ENCODE measurements at regions not wholly inside any gene's neighbourhood (a gene's known extent, or its start where the extent isn't known, plus 50 kb on each side); places are given as distances from the start of the nearest gene placed in this dataset.

DNA sequence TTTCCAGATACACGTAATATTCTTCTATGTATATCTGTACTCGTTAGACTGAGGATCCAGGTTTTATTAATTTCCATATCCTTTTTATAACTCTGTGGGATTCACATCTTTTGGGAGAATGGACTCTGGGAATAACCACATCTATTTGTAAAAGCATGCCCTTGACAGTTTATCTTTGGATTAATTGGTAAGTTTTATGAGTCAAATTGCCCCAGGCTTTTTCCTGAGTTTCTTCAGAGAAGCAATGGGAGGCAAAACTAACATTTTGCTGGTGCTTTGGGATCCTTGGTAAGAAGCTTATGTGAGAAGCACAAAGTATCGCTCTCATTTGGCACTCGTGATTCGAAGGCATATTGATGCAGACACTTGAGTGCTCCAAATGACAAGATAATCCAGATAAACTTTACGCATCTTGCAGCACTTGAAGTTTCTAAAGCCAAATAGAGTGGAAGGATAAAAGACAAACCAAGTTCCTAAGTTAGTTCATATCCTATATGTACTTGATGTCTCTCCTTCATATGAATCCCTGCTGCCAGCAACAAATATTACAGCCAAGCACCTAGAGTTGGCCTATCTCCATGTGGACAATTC is 324.7 kb downstream of the TLE4 start:
- DNase-seq (ENCODE audit: low spot score): no peak
- no peak overlapping the region for H3K9ac ChIP-seq (ENCODE audit: insufficient read depth, low read depth, low read length)
- FAIRE-seq: no peak
- ATAC-seq: no peak
- H3K4me2 ChIP-seq (ENCODE audit: low read depth, low read length): no peak overlapping the region
- ChIA-PET POLR2A (no interaction called here), CTCF (ENCODE audit: low intra/inter-chr PET ratio, low total read pairs) (no interaction called here)
- intact Hi-C loops (cut with micrococcal nuclease; ENCODE audit: unreplicated experiment): no loop called here
- H3K4me1 ChIP-seq (ENCODE audit: insufficient read depth, low read length): no peaks in the 10 kb centered on the region
- no peak overlapping the region for H3K4me3 ChIP-seq (replicated peaks in 1 of 3; ENCODE audit: insufficient read depth in 1 of 3, low read depth in 2 of 3, low read length in 3 of 3)
- in situ Hi-C loops (cut with HindIII; ENCODE audit: extremely low pct_ligation_motif_present, low pct_unique_long_range_greater_than_20kb): no loop called here
- TF ChIP-seq AHR (CRISPR knock-in tag; IDR thresholded peaks at IDR 0.05) (no peak), ZNF746 (CRISPR knock-in tag; IDR thresholded peaks at IDR 0.05) (no peak), ZNF263 (CRISPR knock-in tag; IDR thresholded peaks at IDR 0.05) (no peak), ZNF30 (CRISPR knock-in tag; IDR thresholded peaks at IDR 0.05) (no peak), NFYB (CRISPR knock-in tag; IDR thresholded peaks at IDR 0.05) (no peak), ZEB1 (IDR thresholded peaks at IDR 0.05; ENCODE audit: insufficient replicate concordance, low read depth) (no peak), ZNF768 (CRISPR knock-in tag; IDR thresholded peaks at IDR 0.05) (no peak), EHMT2 (IDR thresholded peaks at IDR 0.05; ENCODE audit: borderline replicate concordance, low read depth, low read length) (no peak), PITX1 (CRISPR knock-in tag; IDR thresholded peaks at IDR 0.05) (no peak), ZNF138 (CRISPR knock-in tag; IDR thresholded peaks at IDR 0.05; ENCODE audit: low read depth) (no peak), RBFOX2 (IDR thresholded peaks at IDR 0.05; ENCODE audit: low read depth, low read length) (no peak)
- TF ChIP-seq, protein P1, sequence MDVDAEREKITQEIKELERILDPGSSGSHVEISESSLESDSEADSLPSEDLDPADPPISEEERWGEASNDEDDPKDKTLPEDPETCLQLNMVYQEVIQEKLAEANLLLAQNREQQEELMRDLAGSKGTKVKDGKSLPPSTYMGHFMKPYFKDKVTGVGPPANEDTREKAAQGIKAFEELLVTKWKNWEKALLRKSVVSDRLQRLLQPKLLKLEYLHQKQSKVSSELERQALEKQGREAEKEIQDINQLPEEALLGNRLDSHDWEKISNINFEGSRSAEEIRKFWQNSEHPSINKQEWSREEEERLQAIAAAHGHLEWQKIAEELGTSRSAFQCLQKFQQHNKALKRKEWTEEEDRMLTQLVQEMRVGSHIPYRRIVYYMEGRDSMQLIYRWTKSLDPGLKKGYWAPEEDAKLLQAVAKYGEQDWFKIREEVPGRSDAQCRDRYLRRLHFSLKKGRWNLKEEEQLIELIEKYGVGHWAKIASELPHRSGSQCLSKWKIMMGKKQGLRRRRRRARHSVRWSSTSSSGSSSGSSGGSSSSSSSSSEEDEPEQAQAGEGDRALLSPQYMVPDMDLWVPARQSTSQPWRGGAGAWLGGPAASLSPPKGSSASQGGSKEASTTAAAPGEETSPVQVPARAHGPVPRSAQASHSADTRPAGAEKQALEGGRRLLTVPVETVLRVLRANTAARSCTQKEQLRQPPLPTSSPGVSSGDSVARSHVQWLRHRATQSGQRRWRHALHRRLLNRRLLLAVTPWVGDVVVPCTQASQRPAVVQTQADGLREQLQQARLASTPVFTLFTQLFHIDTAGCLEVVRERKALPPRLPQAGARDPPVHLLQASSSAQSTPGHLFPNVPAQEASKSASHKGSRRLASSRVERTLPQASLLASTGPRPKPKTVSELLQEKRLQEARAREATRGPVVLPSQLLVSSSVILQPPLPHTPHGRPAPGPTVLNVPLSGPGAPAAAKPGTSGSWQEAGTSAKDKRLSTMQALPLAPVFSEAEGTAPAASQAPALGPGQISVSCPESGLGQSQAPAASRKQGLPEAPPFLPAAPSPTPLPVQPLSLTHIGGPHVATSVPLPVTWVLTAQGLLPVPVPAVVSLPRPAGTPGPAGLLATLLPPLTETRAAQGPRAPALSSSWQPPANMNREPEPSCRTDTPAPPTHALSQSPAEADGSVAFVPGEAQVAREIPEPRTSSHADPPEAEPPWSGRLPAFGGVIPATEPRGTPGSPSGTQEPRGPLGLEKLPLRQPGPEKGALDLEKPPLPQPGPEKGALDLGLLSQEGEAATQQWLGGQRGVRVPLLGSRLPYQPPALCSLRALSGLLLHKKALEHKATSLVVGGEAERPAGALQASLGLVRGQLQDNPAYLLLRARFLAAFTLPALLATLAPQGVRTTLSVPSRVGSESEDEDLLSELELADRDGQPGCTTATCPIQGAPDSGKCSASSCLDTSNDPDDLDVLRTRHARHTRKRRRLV (CRISPR knock-in tag; IDR thresholded peaks at IDR 0.05): no peak
- TF ChIP-seq, protein P2, sequence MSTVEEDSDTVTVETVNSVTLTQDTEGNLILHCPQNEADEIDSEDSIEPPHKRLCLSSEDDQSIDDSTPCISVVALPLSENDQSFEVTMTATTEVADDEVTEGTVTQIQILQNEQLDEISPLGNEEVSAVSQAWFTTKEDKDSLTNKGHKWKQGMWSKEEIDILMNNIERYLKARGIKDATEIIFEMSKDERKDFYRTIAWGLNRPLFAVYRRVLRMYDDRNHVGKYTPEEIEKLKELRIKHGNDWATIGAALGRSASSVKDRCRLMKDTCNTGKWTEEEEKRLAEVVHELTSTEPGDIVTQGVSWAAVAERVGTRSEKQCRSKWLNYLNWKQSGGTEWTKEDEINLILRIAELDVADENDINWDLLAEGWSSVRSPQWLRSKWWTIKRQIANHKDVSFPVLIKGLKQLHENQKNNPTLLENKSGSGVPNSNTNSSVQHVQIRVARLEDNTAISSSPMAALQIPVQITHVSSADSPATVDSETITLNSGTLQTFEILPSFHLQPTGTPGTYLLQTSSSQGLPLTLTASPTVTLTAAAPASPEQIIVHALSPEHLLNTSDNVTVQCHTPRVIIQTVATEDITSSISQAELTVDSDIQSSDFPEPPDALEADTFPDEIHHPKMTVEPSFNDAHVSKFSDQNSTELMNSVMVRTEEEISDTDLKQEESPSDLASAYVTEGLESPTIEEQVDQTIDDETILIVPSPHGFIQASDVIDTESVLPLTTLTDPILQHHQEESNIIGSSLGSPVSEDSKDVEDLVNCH (CRISPR knock-in tag; IDR thresholded peaks at IDR 0.05): no peak
- TF ChIP-seq, protein P3, sequence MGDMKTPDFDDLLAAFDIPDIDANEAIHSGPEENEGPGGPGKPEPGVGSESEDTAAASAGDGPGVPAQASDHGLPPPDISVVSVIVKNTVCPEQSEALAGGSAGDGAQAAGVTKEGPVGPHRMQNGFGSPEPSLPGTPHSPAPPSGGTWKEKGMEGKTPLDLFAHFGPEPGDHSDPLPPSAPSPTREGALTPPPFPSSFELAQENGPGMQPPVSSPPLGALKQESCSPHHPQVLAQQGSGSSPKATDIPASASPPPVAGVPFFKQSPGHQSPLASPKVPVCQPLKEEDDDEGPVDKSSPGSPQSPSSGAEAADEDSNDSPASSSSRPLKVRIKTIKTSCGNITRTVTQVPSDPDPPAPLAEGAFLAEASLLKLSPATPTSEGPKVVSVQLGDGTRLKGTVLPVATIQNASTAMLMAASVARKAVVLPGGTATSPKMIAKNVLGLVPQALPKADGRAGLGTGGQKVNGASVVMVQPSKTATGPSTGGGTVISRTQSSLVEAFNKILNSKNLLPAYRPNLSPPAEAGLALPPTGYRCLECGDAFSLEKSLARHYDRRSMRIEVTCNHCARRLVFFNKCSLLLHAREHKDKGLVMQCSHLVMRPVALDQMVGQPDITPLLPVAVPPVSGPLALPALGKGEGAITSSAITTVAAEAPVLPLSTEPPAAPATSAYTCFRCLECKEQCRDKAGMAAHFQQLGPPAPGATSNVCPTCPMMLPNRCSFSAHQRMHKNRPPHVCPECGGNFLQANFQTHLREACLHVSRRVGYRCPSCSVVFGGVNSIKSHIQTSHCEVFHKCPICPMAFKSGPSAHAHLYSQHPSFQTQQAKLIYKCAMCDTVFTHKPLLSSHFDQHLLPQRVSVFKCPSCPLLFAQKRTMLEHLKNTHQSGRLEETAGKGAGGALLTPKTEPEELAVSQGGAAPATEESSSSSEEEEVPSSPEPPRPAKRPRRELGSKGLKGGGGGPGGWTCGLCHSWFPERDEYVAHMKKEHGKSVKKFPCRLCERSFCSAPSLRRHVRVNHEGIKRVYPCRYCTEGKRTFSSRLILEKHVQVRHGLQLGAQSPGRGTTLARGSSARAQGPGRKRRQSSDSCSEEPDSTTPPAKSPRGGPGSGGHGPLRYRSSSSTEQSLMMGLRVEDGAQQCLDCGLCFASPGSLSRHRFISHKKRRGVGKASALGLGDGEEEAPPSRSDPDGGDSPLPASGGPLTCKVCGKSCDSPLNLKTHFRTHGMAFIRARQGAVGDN (CRISPR knock-in tag; IDR thresholded peaks at IDR 0.05): no peak
- H3K27me3 ChIP-seq (ENCODE audit: control insufficient read depth in 1 of 2, insufficient read depth in 2 of 2, low read length in 2 of 2): no peaks in the 10 kb centered on the region
- no peaks in the 10 kb centered on the region for H3K9me3 ChIP-seq (ENCODE audit: low read length)
- no peaks in the 10 kb centered on the region for H3K79me2 ChIP-seq (ENCODE audit: insufficient read depth, low read length)
- no TSS peak for BruUV-seq (replicated peaks)
- 7% methylated on average over 6 of the region's 6 CpGs for WGBS (ENCODE audit: low lambda C conversion rate)
- H4K20me1 ChIP-seq (ENCODE audit: insufficient read depth, low read length): no peaks in the 10 kb centered on the region
- H2AFZ ChIP-seq (ENCODE audit: low read length): no peak overlapping the region
- H3K36me3 ChIP-seq (replicated peaks in 1 of 2; ENCODE audit: control insufficient read depth in 1 of 2, insufficient read depth in 2 of 2, low read length in 2 of 2): no peaks in the 10 kb centered on the region
- no peak overlapping the region for H3K27ac ChIP-seq (ENCODE audit: extremely low read length, insufficient read depth, low read length)
